Superior temporal gyrus (tissue), 1 donor: ENCODE measurements at regions not wholly inside any gene's neighbourhood (a gene's known extent, or its start where the extent isn't known, plus 50 kb on each side); places are given as distances from the start of the nearest gene placed in this dataset.

ENCODE experiments used
- DNase-seq: peaks from one replicate; pipeline ENCODE4 v3.0.0-alpha.2; 2016; ENCODE audit errors: extremely low spot score

DNA sequence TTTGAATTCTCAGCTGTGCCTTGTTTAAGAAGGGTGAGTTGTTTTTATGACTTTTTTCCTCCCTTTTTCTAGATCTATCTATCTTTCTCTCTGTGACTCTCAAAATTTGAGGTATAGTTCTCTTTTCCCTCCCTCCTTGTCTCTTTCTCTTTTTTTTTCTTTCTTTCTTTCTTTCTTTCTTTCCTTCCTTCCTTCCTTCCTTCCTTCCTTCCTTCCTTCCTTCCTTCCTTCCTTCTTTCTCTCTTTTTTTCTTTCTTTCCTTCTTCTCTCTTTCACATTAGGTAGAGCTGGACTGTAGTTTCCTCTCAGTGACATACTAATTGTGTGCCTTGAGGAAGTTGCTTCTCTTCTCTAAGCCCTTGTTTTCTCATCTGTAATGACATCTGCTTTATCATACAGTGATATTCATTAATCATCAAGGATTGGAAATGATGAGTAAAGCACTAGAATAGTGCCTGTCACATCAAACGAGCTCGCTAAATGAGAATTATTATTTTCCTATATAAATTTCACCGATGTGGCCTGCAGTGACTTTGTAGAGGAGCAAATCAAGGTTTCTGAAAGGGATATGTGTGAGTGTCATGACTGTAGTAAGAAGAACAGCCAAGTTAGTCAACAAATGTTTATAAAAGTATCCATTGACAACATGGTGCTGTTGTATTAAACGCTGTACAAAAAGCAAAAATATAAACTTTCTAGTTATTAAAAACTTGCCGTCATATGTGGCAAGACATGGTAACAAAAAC lies 78.9 kb upstream of the SLC38A2 start:
- no peak for DNase-seq

- DNase-seq: no peak
These were observed 77.7 kb upstream of the SLC38A2 start for GRCh38 chr12:46450279-46450748.

DNA sequence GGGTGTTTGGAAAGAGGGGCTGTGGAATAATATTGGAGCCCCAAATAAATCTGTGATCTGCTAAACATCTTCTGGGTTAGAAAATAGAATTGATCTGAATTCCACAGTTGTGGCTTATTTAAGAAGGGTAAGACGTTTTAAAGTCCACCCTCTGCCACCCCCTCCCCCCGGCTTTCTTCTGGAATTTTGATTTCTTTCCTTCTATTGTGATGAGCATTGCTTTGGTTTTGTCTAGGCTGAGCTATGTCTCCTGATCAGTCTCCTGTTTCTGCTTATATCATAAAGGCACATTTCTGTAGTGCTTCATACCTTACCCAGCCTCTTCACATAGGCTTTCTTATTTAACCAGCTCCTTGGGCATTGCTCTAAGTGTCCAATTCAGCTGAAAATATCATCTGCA lies 77.3 kb upstream of the SLC38A2 start:
- no peak for DNase-seq

GRCh38 chr12:46449316-46449715 lies 76.7 kb upstream of the SLC38A2 start:
- no peak for DNase-seq

DNA sequence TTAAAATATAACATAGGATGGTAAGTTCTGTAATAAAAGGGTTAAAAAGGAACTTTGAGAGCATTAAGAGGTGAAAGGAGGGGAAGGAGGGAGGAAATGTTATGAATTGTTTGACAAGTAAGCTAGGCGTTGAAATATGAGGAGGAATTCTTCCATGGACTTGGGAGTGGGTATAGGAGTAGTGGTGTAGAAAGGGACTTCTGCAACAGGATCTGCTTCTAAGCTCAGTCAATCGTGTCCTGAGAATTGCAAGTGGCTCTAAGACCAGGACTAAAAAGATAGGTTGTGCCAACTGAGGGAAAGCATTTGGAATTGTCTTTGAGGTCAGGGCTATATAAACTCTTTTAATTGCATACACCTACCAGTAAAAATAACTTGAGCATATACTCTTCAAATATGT lies 74.1 kb upstream of the SLC38A2 start:
- no peak for DNase-seq

- no peak for DNase-seq
These were observed 73.1 kb upstream of the SLC38A2 start for GRCh38 chr12:46445551-46446235.

- no peak for DNase-seq
These were observed 72.5 kb upstream of the SLC38A2 start for GRCh38 chr12:46445093-46445492.

DNA sequence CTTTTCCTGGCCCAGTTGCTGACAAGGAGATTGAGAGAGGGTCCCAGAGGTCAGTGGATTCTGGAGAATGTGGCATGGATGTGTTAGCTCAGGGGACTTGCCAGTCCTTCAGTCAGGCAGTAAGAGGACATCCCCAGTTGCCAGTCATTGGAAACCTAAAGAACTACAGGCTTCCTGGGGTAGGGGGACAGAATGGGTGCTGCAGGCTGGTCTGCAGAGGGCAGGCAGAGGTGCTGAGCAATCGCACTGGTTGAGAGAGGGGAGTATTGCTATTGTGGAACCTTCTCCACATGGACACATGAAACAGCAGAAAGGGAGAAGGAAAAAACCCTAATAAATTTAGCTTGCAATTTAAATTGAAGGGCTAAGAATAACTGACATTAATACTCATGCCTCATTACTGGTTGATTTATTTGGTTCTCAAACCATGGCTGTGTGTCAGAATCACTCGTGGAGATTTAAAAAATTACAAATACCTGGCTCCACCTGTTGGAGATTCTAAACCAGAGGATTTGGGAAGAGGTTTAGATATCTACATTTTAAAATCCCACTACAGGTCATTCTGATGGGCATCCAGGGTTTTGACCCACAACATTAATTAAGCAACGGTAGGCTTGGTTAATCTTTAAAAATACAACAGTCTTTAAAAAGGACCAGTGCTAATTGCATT lies 71.2 kb upstream of the SLC38A2 start:
- no peak for DNase-seq

DNA sequence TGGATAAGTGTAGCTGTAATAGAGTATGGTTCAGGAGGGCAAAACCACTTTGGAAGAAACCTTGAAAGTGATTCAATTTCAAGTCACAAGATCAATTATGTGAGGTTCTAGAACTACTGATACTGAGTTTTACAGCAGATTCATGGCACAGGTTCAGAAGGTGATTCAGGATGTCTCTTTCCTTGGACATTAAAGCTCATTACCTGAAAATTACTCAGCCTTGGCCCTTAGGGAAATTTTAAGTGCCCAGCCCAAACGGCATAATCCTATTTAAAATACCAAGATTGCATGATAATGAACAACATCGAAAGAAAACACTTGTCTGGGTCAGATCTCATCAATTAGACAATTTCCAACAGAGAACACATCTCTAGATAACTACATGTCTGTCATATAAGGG lies 70.2 kb upstream of the SLC38A2 start:
- DNase-seq: no peak

DNA sequence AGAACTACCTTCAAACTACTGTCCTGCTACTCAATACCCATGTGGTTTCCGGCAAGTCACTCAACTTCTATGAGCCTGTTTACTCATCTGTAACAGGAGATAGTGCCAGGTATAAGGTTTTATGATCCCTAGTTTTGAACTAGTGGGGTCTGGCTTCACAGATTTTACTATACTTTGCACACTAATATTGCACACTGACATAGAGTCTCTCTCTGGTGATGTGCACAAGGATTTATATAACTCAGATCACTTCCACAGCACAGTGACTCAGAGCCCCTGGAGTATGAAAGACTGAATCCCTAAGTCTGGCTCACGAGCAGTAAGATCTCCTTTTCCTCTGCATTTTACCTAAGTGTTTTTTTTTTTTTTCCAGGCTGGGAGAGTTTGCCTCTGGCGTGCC lies 69.7 kb upstream of the SLC38A2 start:
- no peak for DNase-seq

DNA sequence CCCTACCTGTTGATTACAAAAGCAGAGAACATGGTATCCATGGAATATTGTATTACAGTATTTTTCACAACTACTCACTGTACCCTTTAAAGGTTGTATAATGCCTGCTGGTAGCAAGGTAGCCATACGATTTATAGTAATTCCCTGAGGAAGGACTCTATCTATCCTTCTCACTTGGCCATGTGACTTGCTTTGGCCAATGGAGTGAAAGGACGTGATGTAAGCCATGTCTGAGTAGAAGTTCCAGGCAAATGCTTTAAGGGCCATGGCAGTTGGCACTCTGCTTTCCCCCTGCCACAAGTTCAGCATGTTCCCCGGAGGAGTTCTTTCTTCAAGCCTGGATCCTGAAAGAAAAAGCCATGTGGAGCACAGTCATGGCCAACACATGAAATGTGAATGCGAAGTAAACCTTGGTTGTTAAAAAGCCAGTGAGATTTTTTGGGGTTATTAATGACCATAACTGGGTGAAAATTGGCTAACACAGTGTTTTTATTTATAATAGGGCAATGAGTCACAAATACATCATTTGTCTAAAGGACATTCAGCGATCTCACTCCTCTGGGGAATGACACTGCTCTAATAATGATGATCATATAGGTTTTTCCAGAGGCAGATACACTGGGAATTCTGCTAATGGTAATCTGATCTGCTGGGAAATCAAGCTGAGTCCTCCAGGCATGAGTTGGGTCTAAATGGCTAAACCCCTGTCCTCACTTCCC lies 67.4 kb upstream of the SLC38A2 start:
- no peak for DNase-seq

- DNase-seq: no peak
These were observed 66.2 kb upstream of the SLC38A2 start for GRCh38 chr12:46438719-46439319.

GRCh38 chr12:46438256-46438655 lies 65.7 kb upstream of the SLC38A2 start:
- DNase-seq: no peak

GRCh38 chr12:46437469-46437868 lies 64.9 kb upstream of the SLC38A2 start:
- no peak for DNase-seq

DNA sequence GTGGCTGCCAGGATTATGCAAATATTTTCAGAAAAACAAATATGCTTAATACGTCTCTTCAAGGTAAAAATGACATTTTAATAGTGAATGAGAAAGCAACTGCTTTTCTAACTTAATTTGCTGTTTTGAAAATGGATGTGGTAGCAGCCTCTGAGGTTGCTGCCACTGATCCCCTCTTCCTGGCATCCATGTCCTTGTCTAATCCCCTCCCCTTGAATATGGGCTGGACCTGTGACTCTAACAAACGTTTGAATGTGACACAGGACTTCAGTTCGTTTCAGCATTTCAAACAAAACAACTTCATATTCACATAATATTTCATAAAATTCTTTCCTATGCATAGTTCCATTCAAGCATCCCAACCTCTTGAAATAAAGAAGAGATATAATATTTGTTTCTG lies 64.2 kb upstream of the SLC38A2 start:
- no peak for DNase-seq

DNA sequence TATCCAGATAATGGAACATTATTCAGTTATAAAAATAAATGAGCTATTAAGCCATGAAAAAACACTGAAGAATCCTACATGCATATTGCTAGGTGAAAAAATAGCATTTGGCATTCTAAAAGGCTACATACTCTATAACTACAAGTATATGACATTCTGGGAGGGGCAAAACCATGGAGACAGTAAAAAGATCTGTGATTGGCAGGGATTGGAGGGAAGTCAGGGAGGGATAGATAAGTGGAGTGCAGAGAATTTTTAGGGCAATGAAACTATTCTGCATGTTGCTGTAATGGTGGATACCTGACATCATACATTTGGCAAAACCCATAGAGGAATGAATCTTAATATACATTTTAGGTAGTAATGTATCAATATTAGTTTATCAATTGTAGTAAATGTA lies 63.1 kb upstream of the SLC38A2 start:
- no peak for DNase-seq

GRCh38 chr12:46435029-46435428 lies 62.5 kb upstream of the SLC38A2 start:
- no peak for DNase-seq

GRCh38 chr12:46433829-46434228 lies 61.3 kb upstream of the SLC38A2 start:
- no peak for DNase-seq

DNA sequence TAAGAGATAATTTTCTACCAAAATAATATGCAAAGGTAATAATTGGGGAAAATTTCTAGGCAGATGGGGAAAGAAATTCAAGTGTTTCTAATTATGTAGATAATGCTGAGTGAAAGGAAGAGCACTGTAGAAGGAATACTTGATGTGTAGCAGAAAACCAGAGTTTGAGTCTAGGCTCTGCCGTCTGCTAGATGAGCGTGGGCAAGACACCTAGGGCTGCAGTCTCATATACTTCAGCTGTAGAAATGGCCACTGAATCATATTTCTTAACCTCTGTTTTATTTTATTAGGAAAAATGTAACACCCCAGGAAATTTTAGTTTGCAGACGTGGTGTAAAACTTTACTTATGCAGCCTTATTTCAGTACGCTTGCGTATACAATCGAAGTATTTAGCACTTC lies 59.8 kb upstream of the SLC38A2 start:
- no peak for DNase-seq

DNA sequence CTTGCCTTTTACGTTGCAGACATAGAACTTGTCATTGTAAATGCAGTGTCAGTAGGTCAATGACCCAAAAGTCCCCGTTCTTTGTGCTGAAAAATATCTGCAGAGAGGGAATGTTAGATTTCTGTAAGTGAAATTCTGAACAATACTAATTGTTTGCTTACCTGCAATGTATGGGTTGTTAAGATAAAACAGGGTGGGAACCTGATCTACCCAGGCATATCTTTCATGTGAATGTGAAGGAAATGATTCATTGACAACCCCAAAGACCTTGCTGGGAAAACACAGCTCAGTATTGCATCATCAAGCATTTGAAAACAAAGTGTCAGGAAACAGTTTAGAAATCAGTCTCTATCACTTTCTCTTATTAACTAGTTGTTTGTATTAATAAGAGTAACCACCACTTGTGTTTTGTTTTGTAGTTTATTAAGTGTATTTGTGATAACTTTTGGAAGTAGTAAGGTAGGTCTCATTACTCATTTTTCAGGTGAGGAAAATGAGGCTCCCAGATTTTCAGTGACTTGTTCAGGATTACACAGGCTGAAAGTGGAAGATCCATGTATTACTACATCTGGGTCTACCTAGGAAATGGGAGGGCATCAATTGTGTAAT lies 57.9 kb upstream of the SLC38A2 start:
- DNase-seq: no peak
